OCI-LY7 (cell line): ENCODE measurements at regions not wholly inside any gene's neighbourhood (a gene's known extent, or its start where the extent isn't known, plus 50 kb on each side); places are given as distances from the start of the nearest gene placed in this dataset.
"Not testable (repeated sequence)": the region's sequence is repeated elsewhere in the genome, so short reads cannot be mapped to it uniquely, and the experiment has no call there.

ENCODE experiments used
- BruUV-seq: library from RNA; stranded (reverse); fragments of 400-500 nt; replicated peaks from 2 replicates; lab custom pipeline; 2021; lab: Mats Ljungman, UMichigan
- CTCF ChIA-PET: fragments of 300-600 bp; sonication (Branson Sonifier 250); formaldehyde crosslinking; loops from one replicate; lab custom pipeline; 2022; ENCODE audit warnings: antibody characterized with exemption; ENCODE audit not compliant: unreplicated experiment; lab: Charles Lee
- POLR2A ChIA-PET: fragments of 300-600 bp; sonication (Branson Sonifier 250); formaldehyde crosslinking; loops from one replicate; lab custom pipeline; 2022; ENCODE audit warnings: antibody characterized with exemption; lab: Charles Lee
- DNase-seq: peaks from one replicate; pipeline ENCODE4 v3.0.0-alpha.2; 2015; ENCODE audit warnings: low spot score
- H2AFZ ChIP-seq: fragments of 200-600 bp; sonication (generic), shearing (Covaris generic); 2 replicates; pipeline ENCODE4 v1.6.1; 2014; ENCODE audit warnings: mild to moderate bottlenecking, antibody characterized with exemption, low read length, moderate library complexity
- H3K27ac ChIP-seq: fragments of 200-600 bp; sonication (generic); 2 replicates; pipeline ENCODE4 v1.5.1; 2014; ENCODE audit warnings: mixed run types, low read depth, mild to moderate bottlenecking, moderate library complexity, low read length, inconsistent platforms; ENCODE audit not compliant: poor library complexity, severe bottlenecking
- H3K36me3 ChIP-seq: fragments of 200-600 bp; sonication (generic); 2 replicates; pipeline ENCODE4 v1.6.1; 2014; ENCODE audit warnings: mild to moderate bottlenecking, antibody characterized with exemption, low read length, moderate library complexity, mixed read lengths; ENCODE audit not compliant: insufficient read depth
- H3K4me1 ChIP-seq: fragments of 200-600 bp; sonication (generic); 2 replicates; pipeline ENCODE4 v1.5.1; 2014; ENCODE audit warnings: mild to moderate bottlenecking, low read length; ENCODE audit not compliant: insufficient read depth, poor library complexity, severe bottlenecking
- H3K4me2 ChIP-seq: fragments of 200-600 bp; sonication (generic); 2 replicates; pipeline ENCODE4 v1.6.1; 2014; ENCODE audit warnings: mild to moderate bottlenecking, low read length
- H3K4me3 ChIP-seq: fragments of 200-600 bp; sonication (generic); 2 replicates; pipeline ENCODE4 v1.5.1; 2014; ENCODE audit warnings: mild to moderate bottlenecking, low read depth, low read length; ENCODE audit not compliant: poor library complexity, severe bottlenecking
- H3K79me2 ChIP-seq: fragments of 200-600 bp; sonication (generic); 2 replicates; pipeline ENCODE4 v1.6.1; 2016; ENCODE audit warnings: low read depth, mild to moderate bottlenecking, low read length, moderate library complexity, mixed read lengths; ENCODE audit not compliant: insufficient read depth
- H3K9me2 ChIP-seq: fragments of 200-600 bp; sonication (generic); 2 replicates; pipeline ENCODE4 v1.6.1; 2016; ENCODE audit warnings: mild to moderate bottlenecking, low read length, mixed read lengths; ENCODE audit not compliant: insufficient read depth
- H3K9me3 ChIP-seq: fragments of 200-600 bp; sonication (generic); 2 replicates; pipeline ENCODE4 v1.6.1; 2014; ENCODE audit warnings: mild to moderate bottlenecking, mixed run types, low read length, mixed read lengths
- H4K20me1 ChIP-seq: fragments of 200-600 bp; sonication (generic); 2 replicates; pipeline ENCODE4 v1.6.1; 2014; ENCODE audit warnings: mild to moderate bottlenecking, antibody characterized with exemption, low read length, moderate library complexity, mixed read lengths; ENCODE audit not compliant: insufficient read depth
- CTCF ChIP-seq: fragments of 200-600 bp; sonication (generic); conservative IDR thresholded peaks from 2 replicates; pipeline ENCODE4 v1.5.1; 2014; ENCODE audit warnings: mild to moderate bottlenecking, antibody characterized with exemption, low read length, moderate library complexity, mixed read lengths
- EZH2phosphoT487 ChIP-seq: fragments of 200-600 bp; sonication (generic); IDR thresholded peaks from 2 replicates; pipeline ENCODE4 v1.6.1; 2018; ENCODE audit warnings: low read depth, borderline replicate concordance, mild to moderate bottlenecking, mixed run types, antibody characterized with exemption, low read length, moderate library complexity, mixed read lengths
- intact Hi-C: fragments of 100-400 bp; cut with micrococcal nuclease; formaldehyde crosslinking; loops from one replicate; pipeline ENCODE4 v1.10.0; 2022; ENCODE audit not compliant: unreplicated experiment

- no peak overlapping the region for H3K4me2 ChIP-seq
- CTCF ChIA-PET, result no interaction called here
- no peak for TF ChIP-seq CTCF
- no peak for TF ChIP-seq EZH2phosphoT487
- no peaks in the 10 kb centered on the region for H4K20me1 ChIP-seq
- no peak for DNase-seq
- H3K9me2 ChIP-seq, result no peaks in the 10 kb centered on the region
- no peaks in the 10 kb centered on the region for H3K36me3 ChIP-seq
- no peak overlapping the region for H2AFZ ChIP-seq
- no peaks in the 10 kb centered on the region for H3K4me1 ChIP-seq
- intact Hi-C loops, result loop anchor here (5.0 kb wide), 1 partner anchor 133 kb away; no protein-coding TSS in a partner anchor
- BruUV-seq, result no TSS peak
- no peak overlapping the region for H3K27ac ChIP-seq
- H3K4me3 ChIP-seq, result no peak overlapping the region
- H3K9me3 ChIP-seq, result no peaks in the 10 kb centered on the region
- no peaks in the 10 kb centered on the region for H3K79me2 ChIP-seq
- POLR2A ChIA-PET, result interaction anchor here (0.7 kb wide), 1 partner anchor 38 kb away, joined by 3 read pairs; no protein-coding TSS in a partner anchor
Observed at GRCh38 chr10:29379208-29379607, 90.3 kb downstream of the LYZL1 start.

DNA sequence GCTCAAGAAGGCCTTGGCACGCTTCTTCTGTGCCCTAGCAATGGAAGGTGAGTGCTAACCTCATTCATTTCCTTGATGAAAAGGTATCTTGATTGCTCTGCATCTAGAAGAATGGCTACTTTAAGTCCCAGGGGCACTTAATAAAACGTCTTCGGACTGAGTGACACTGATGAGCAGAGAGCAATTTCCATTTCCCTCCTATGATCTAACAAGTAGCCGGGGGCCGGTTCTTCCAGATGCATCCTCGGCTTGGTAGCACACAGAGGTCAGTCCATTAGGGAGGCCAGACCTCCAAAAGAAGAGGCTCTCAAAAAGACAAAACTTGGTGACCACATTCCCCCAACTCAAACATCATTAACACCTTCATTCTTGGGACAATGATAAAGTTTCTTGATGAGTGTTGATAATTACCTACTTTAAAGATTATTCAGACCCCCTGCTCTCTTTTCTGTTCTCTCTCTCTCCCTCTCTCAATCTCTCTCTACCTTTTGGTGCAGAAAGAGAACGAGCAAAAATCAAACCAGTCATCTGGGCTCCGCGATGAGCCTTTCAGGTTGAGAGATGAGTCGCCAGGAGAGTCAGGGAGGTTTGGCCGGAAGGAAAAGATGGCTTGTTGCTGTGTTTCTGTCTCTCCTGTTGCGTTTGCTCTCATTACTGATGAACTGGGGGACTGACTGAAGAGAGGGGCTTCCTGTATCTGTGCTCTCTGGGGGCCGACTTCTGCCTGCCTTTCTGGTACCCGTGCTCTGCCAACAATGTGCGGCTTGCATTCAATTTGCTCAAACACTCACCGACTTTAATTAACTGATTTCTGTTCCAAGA is 91.1 kb downstream of the LYZL1 start:
- intact Hi-C loops, result loop anchor here (5.0 kb wide), 1 partner anchor 132 kb away; no protein-coding TSS in a partner anchor

DNA sequence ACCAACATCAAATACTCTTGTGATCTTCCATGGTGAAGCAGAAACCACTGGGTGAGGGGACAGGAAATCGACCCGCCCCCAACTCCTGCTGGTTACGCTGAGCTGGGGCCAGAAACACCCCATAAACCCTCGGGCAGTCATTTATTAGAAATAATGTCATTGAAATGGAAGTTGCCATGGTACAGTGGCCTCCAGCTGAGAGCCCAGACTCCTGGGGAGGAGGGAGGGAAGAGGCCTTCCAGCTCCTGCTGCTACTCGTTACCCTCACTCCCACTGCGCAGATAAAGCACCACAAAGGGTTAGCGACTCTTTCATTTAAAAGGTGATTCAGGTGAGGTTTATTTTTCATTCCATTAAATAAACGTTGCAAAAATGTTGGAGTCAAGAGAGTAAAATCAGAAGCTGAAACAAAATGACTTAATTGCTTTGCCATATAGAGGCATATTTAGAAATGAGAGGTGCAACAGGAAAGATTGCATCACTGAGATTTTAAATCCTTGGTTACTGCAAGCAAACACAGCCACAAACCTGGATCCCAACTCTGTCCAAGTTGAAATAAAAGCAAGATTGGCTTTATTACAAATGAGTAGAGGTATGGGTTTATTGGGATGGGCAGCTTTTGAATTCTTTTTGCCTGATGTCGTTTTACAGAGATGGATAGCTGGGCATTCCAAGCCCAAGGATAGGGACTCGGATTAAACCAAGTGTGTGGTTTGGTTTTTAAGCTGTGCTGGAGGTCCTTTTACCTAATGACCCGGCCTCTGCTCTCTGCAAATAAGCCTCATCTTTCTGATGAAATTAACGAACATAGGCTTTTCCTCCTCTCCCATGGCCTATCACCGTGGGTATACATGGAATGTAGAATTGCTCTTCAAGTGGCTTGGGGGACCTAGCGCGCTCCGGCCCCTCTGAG is 92.0 kb downstream of the LYZL1 start:
- H3K9me3 ChIP-seq, H3K9me2 ChIP-seq, H3K36me3 ChIP-seq, H4K20me1 ChIP-seq, H3K4me1 ChIP-seq, H3K79me2 ChIP-seq, CTCF ChIA-PET, H3K4me2 ChIP-seq, H3K4me3 ChIP-seq, DNase-seq, intact Hi-C loops, H3K27ac ChIP-seq, BruUV-seq, H2AFZ ChIP-seq: not testable (repeated sequence)
- POLR2A ChIA-PET, result interaction anchor here (0.6 kb wide), 1 partner anchor 711 kb away, joined by 3 read pairs; no protein-coding TSS in a partner anchor

More for the DNA sequence above, 91.1 kb downstream of the LYZL1 start:
- H3K4me3 ChIP-seq, H3K4me2 ChIP-seq, H3K27ac ChIP-seq, H3K79me2 ChIP-seq, H2AFZ ChIP-seq, H3K4me1 ChIP-seq, H3K9me2 ChIP-seq, CTCF ChIA-PET, H4K20me1 ChIP-seq, BruUV-seq, H3K36me3 ChIP-seq, DNase-seq, H3K9me3 ChIP-seq: not testable (repeated sequence)
- POLR2A ChIA-PET, result interaction anchor here (0.7 kb wide), 1 partner anchor 39 kb away, joined by 3 read pairs; no protein-coding TSS in a partner anchor
